Subcutaneous abdominal adipose tissue (tissue), 5 donors: ENCODE measurements at regions not wholly inside any gene's neighbourhood (a gene's known extent, or its start where the extent isn't known, plus 50 kb on each side); places are given as distances from the start of the nearest gene placed in this dataset.

Experiments used
- H3K27ac ChIP-seq: one replicate; pipeline ENCODE4 v1.7.0; 2013; ENCODE audit warnings: low read depth, mild to moderate bottlenecking, inconsistent platforms, low read length, moderate library complexity
- H3K27me3 ChIP-seq, 5 donors: one replicate each; pipeline ENCODE4 v1.7.0; 2013; ENCODE audit warnings: low read length in 5 of 5, inconsistent platforms in 1 of 5; ENCODE audit not compliant: control insufficient read depth in 5 of 5, insufficient read depth in 4 of 5
- H3K36me3 ChIP-seq, 5 donors: one replicate each; pipeline ENCODE4 v1.7.0; 2013; ENCODE audit warnings: low read length in 5 of 5; ENCODE audit not compliant: control insufficient read depth in 5 of 5, insufficient read depth in 5 of 5
- H3K4me1 ChIP-seq, 5 donors: one replicate each; pipeline ENCODE4 v1.7.0; 2013; ENCODE audit warnings: low read length in 5 of 5, mild to moderate bottlenecking in 3 of 5, moderate library complexity in 1 of 5; ENCODE audit not compliant: control insufficient read depth in 5 of 5, insufficient read depth in 5 of 5
- H3K4me3 ChIP-seq, 5 donors: one replicate each; pipeline ENCODE4 v1.7.0; 2013; ENCODE audit warnings: low read length in 5 of 5, low read depth in 1 of 5
- H3K9ac ChIP-seq, 5 donors: one replicate each; pipeline ENCODE4 v1.7.0; 2013; ENCODE audit warnings: low read length in 5 of 5, mild to moderate bottlenecking in 4 of 5, moderate library complexity in 3 of 5
- H3K9me3 ChIP-seq, 5 donors: one replicate each; pipeline ENCODE4 v1.7.0; 2013; ENCODE audit warnings: low read length in 5 of 5; ENCODE audit not compliant: control insufficient read depth in 5 of 5
- donor health status: healthy.
- donor health status: healthy.
- donor health status: healthy.
- donor health status: healthy.
- donor health status: healthy.

GRCh38 chr13:111050539-111050879 lies 64.6 kb upstream of the ARHGEF7 start:
- Histone ChIP-seq H3K27me3 (peaks cover 0 to 6% (median 0%) of the 10 kb centered on the region in 5 donors), H3K36me3 (no peaks in the 10 kb centered on the region), H3K4me1 (peaks cover 0 to 8% (median 4%) of the 10 kb centered on the region in 5 donors), H3K4me3 (no peak overlapping the region), H3K9me3 (no peaks in the 10 kb centered on the region), H3K9ac (no peak overlapping the region), H3K27ac (no peak overlapping the region)

- H3K4me3 ChIP-seq: no peak overlapping the region
- no peaks in the 10 kb centered on the region for H3K36me3 ChIP-seq
- H3K4me1 ChIP-seq: peaks cover 0 to 8% (median 4%) of the 10 kb centered on the region in 5 donors
- H3K27ac ChIP-seq: no peak overlapping the region
- no peak overlapping the region for H3K9ac ChIP-seq
- H3K27me3 ChIP-seq: peaks cover 0 to 6% (median 0%) of the 10 kb centered on the region in 5 donors
- no peaks in the 10 kb centered on the region for H3K9me3 ChIP-seq
Measured at GRCh38 chr13:111049791-111050538, 65.1 kb upstream of the ARHGEF7 start.

GRCh38 chr13:111048387-111048786 lies 66.7 kb upstream of the ARHGEF7 start:
- Histone ChIP-seq H3K4me3 (no peak overlapping the region), H3K27me3 (peaks cover 0 to 6% (median 0%) of the 10 kb centered on the region in 5 donors), H3K4me1 (peaks cover 0 to 8% (median 4%) of the 10 kb centered on the region in 5 donors), H3K9me3 (no peaks in the 10 kb centered on the region), H3K9ac (no peak overlapping the region), H3K27ac (no peak overlapping the region), H3K36me3 (no peaks in the 10 kb centered on the region)

GRCh38 chr13:111047326-111047725 lies 67.8 kb upstream of the ARHGEF7 start:
- H3K4me3 ChIP-seq: no peak overlapping the region
- H3K27me3 ChIP-seq: peaks cover 0 to 4% (median 0%) of the 10 kb centered on the region in 5 donors
- H3K9me3 ChIP-seq: no peaks in the 10 kb centered on the region
- peaks cover 0 to 8% (median 4%) of the 10 kb centered on the region in 5 donors for H3K4me1 ChIP-seq
- H3K27ac ChIP-seq: no peak overlapping the region
- no peak overlapping the region for H3K9ac ChIP-seq
- H3K36me3 ChIP-seq: no peaks in the 10 kb centered on the region

GRCh38 chr13:111046590-111047141 lies 68.4 kb upstream of the ARHGEF7 start:
- Histone ChIP-seq H3K9ac (no peak overlapping the region), H3K36me3 (no peaks in the 10 kb centered on the region), H3K27ac (no peak overlapping the region), H3K27me3 (peaks cover 0 to 4% (median 0%) of the 10 kb centered on the region in 5 donors), H3K4me3 (no peak overlapping the region), H3K9me3 (no peaks in the 10 kb centered on the region), H3K4me1 (peaks cover 0 to 8% (median 3%) of the 10 kb centered on the region in 5 donors)

- Histone ChIP-seq H3K4me1 (peaks cover 0 to 8% (median 0%) of the 10 kb centered on the region in 5 donors), H3K27me3 (peaks cover 0 to 5% (median 0%) of the 10 kb centered on the region in 5 donors), H3K27ac (no peak overlapping the region), H3K4me3 (no peak overlapping the region), H3K36me3 (no peaks in the 10 kb centered on the region), H3K9ac (no peak overlapping the region), H3K9me3 (no peaks in the 10 kb centered on the region)
Measured at GRCh38 chr13:111045170-111045569, 69.9 kb upstream of the ARHGEF7 start.

- no peaks in the 10 kb centered on the region for H3K36me3 ChIP-seq
- peaks cover 0 to 8% (median 0%) of the 10 kb centered on the region in 5 donors for H3K4me1 ChIP-seq
- no peak overlapping the region for H3K27ac ChIP-seq
- H3K27me3 ChIP-seq: peaks cover 0 to 5% (median 4%) of the 10 kb centered on the region in 5 donors
- H3K9me3 ChIP-seq: no peaks in the 10 kb centered on the region
- H3K9ac ChIP-seq: no peak overlapping the region
- no peak overlapping the region for H3K4me3 ChIP-seq
Measured at GRCh38 chr13:111044087-111044830, 70.9 kb upstream of the ARHGEF7 start.

- H3K4me1 ChIP-seq: peaks cover 0 to 8% (median 0%) of the 10 kb centered on the region in 5 donors
- no peaks in the 10 kb centered on the region for H3K36me3 ChIP-seq
- H3K4me3 ChIP-seq: no peak overlapping the region
- H3K9me3 ChIP-seq: no peaks in the 10 kb centered on the region
- peaks cover 0 to 9% (median 4%) of the 10 kb centered on the region in 5 donors for H3K27me3 ChIP-seq
- H3K9ac ChIP-seq: no peak overlapping the region
- no peak overlapping the region for H3K27ac ChIP-seq
Measured at GRCh38 chr13:111043575-111043982, 71.5 kb upstream of the ARHGEF7 start.

- Histone ChIP-seq H3K9ac (no peak overlapping the region), H3K27me3 (peaks cover 0 to 9% (median 4%) of the 10 kb centered on the region in 5 donors), H3K4me3 (no peak overlapping the region), H3K27ac (no peak overlapping the region), H3K36me3 (no peaks in the 10 kb centered on the region), H3K9me3 (no peaks in the 10 kb centered on the region), H3K4me1 (peaks cover 0 to 8% (median 0%) of the 10 kb centered on the region in 5 donors)
Measured at GRCh38 chr13:111042661-111043226, 72.4 kb upstream of the ARHGEF7 start.
